Activated CD4-positive, alpha-beta T cell treated with anti-CD3 and anti-CD28 coated beads for 36 hours (primary cell): ENCODE measurements at regions not wholly inside any gene's neighbourhood (a gene's known extent, or its start where the extent isn't known, plus 50 kb on each side); places are given as distances from the start of the nearest gene placed in this dataset.

ENCODE experiments used
- ATAC-seq: fragments of 200-7000 bp; cut with Tn5 transposase; one replicate; pipeline ENCODE4 v1.10.0; 2021; ENCODE audit warnings: mild to moderate bottlenecking, moderate library complexity
- CTCF ChIA-PET: fragments of 350-600 bp; sonication (Branson Sonifier 250); formaldehyde crosslinking; loops from one replicate; lab custom pipeline; 2021; ENCODE audit warnings: antibody characterized with exemption; lab: Charles Lee
- POLR2A ChIA-PET: fragments of 350-600 bp; sonication (Branson Sonifier 250); formaldehyde crosslinking; loops from one replicate; lab custom pipeline; 2021; ENCODE audit warnings: antibody characterized with exemption, inconsistent platforms; lab: Charles Lee
- DNase-seq: peaks from one replicate; pipeline ENCODE4 v3.0.0-alpha.2; 2020
- H3K27ac Mint-ChIP-seq: one replicate; pipeline ENCODE4 v1.8.0; 2021; ENCODE audit warnings: mixed read lengths
- H3K27me3 Mint-ChIP-seq: one replicate; pipeline ENCODE4 v1.8.0; 2021; ENCODE audit warnings: mixed read lengths
- H3K36me3 Mint-ChIP-seq: one replicate; pipeline ENCODE4 v1.8.0; 2021; ENCODE audit warnings: low read depth, mixed read lengths
- H3K4me1 Mint-ChIP-seq: one replicate; pipeline ENCODE4 v1.8.0; 2021; ENCODE audit warnings: mixed read lengths
- H3K4me3 Mint-ChIP-seq: one replicate; pipeline ENCODE4 v1.8.0; 2021; ENCODE audit warnings: mild to moderate bottlenecking, moderate library complexity, mixed read lengths
- H3K9me3 Mint-ChIP-seq: one replicate; pipeline ENCODE4 v1.8.0; 2021; ENCODE audit warnings: low read depth, mixed read lengths
- intact Hi-C, 2 experiments: fragments of 100-400 bp; cut with DNase I in 1 of 2; cut with micrococcal nuclease in 1 of 2; formaldehyde crosslinking; loops; one replicate each; pipeline versions ENCODE4 v1.14.2 to v1.15.1; 2022 to 2024; cut with DNase I, micrococcal nuclease

DNA sequence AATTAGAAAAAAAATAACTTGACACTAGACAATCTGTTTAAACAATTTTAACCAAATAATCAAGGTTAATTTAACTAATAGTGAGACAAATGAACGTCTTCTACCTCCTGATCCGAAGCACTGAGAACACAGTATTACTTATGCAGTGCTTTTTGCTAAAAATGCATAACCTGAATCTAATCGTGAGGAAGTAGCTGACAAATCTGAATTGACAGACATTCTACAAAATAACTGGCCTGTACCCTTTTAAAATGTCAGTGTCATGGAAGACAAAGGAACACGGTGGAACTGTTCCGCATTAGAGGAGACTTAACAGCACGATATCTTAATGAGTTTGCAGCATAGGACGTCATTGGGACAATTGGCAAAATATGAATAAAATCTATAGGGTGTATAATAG, 631.2 kb upstream of the ZFP42 start:
- Mint-ChIP-seq H3K27me3 (no peaks in the 10 kb centered on the region), H3K9me3 (peaks cover 7% of the 10 kb centered on the region), H3K27ac (no peak overlapping the region), H3K4me3 (no peak overlapping the region), H3K36me3 (no peaks in the 10 kb centered on the region), H3K4me1 (no peaks in the 10 kb centered on the region)
- intact Hi-C loops = no loop called here
- CTCF ChIA-PET = no interaction called here
- ATAC-seq (no peak), DNase-seq (no peak)
- POLR2A ChIA-PET = no interaction called here

GRCh38 chr4:187364851-187365250, 630.7 kb upstream of the ZFP42 start:
- ATAC-seq (no peak), DNase-seq (no peak)
- Mint-ChIP-seq H3K27ac (no peak overlapping the region), H3K27me3 (no peaks in the 10 kb centered on the region), H3K9me3 (peaks cover 5% of the 10 kb centered on the region), H3K36me3 (no peaks in the 10 kb centered on the region), H3K4me1 (no peaks in the 10 kb centered on the region), H3K4me3 (no peak overlapping the region)
- ChIA-PET CTCF (no interaction called here), POLR2A (no interaction called here)
- intact Hi-C loops = no loop called here

- no peak overlapping the region for H3K4me3 Mint-ChIP-seq
- intact Hi-C loops = no loop called here
- no peak for DNase-seq
Measured at GRCh38 chr4:187366530-187366929, 629.0 kb upstream of the ZFP42 start.

GRCh38 chr4:187370918-187371317, 624.7 kb upstream of the ZFP42 start:
- H3K4me1 Mint-ChIP-seq = no peaks in the 10 kb centered on the region
- POLR2A ChIA-PET = no interaction called here
- CTCF ChIA-PET = interaction anchor here (0.6 to 0.8 kb wide), 2 partner anchors 12 to 1340 kb away, joined by 3 to 4 read pairs; no protein-coding TSS in a partner anchor
- intact Hi-C loops = no loop called here
- H3K9me3 Mint-ChIP-seq = peaks cover 7% of the 10 kb centered on the region
- ATAC-seq = no peak
- H3K36me3 Mint-ChIP-seq = no peaks in the 10 kb centered on the region
- H3K27me3 Mint-ChIP-seq = no peaks in the 10 kb centered on the region
- no peak overlapping the region for H3K27ac Mint-ChIP-seq
- no peak overlapping the region for H3K4me3 Mint-ChIP-seq
- DNase-seq = no peak

More at GRCh38 chr4:187366530-187366929, 629.0 kb upstream of the ZFP42 start:
- no peak for ATAC-seq
- CTCF ChIA-PET = no interaction called here
- peaks cover 5% of the 10 kb centered on the region for H3K9me3 Mint-ChIP-seq
- no peaks in the 10 kb centered on the region for H3K36me3 Mint-ChIP-seq
- POLR2A ChIA-PET = no interaction called here
- no peak overlapping the region for H3K27ac Mint-ChIP-seq
- H3K4me1 Mint-ChIP-seq = no peaks in the 10 kb centered on the region
- H3K27me3 Mint-ChIP-seq = no peaks in the 10 kb centered on the region

GRCh38 chr4:187378441-187378840, 617.1 kb upstream of the ZFP42 start:
- Mint-ChIP-seq H3K9me3 (peaks cover 23% of the 10 kb centered on the region), H3K4me3 (no peak overlapping the region), H3K27ac (no peak overlapping the region), H3K4me1 (no peaks in the 10 kb centered on the region), H3K36me3 (no peaks in the 10 kb centered on the region), H3K27me3 (no peaks in the 10 kb centered on the region)
- ChIA-PET CTCF (no interaction called here), POLR2A (no interaction called here)
- intact Hi-C loops = no loop called here
- ATAC-seq (no peak), DNase-seq (no peak)

DNA sequence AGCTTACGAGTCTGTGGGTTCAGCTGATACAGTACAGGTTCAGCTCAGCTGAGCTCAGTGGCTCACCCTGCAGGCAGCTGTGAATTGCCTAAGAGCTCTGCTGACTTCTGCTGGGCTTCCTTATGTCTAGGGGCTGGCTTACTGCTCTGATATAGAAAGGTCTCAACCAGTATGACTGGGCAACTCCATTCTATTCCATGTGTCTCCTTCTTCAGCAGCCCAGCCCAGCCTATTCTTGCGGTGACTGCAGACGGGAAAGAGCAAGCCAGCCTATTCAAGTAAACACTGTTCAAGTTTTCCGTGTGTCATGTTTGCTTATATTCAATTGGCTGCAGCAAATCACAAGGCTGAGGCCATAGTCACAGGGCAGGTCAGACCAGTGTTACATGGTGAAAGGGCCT, 615.4 kb upstream of the ZFP42 start:
- H3K27me3 Mint-ChIP-seq = no peaks in the 10 kb centered on the region
- H3K4me3 Mint-ChIP-seq = no peak overlapping the region
- no peaks in the 10 kb centered on the region for H3K4me1 Mint-ChIP-seq
- POLR2A ChIA-PET = no interaction called here
- H3K9me3 Mint-ChIP-seq = peaks cover 22% of the 10 kb centered on the region
- CTCF ChIA-PET = no interaction called here
- intact Hi-C loops = no loop called here
- H3K27ac Mint-ChIP-seq = no peak overlapping the region
- ATAC-seq (no peak), DNase-seq (no peak)
- H3K36me3 Mint-ChIP-seq = no peaks in the 10 kb centered on the region

DNA sequence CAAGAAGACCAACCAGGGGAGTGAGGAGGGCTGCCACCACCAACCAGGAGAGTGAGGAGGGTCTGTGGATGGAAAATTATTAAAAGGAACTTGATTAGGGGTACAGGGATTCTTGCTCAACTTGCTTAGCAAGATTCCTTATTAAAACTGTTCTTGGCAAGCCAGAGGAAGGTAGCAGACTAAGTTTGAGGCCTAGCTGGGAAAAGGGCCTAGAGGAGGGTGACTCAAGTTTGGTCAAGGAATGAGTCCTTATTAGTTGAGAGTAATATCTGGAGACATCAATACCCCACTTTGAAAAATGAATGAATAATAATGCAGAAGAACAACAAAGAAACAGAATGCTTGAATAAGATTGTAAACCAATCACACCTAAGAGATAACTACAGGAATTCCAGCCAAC, 612.4 kb upstream of the ZFP42 start:
- POLR2A ChIA-PET = no interaction called here
- Mint-ChIP-seq H3K4me1 (no peaks in the 10 kb centered on the region), H3K9me3 (peaks cover 22% of the 10 kb centered on the region), H3K27ac (no peak overlapping the region), H3K27me3 (no peaks in the 10 kb centered on the region), H3K36me3 (no peaks in the 10 kb centered on the region), H3K4me3 (no peak overlapping the region)
- intact Hi-C loops = no loop called here
- DNase-seq = no peak
- no peak for ATAC-seq
- CTCF ChIA-PET = no interaction called here

DNA sequence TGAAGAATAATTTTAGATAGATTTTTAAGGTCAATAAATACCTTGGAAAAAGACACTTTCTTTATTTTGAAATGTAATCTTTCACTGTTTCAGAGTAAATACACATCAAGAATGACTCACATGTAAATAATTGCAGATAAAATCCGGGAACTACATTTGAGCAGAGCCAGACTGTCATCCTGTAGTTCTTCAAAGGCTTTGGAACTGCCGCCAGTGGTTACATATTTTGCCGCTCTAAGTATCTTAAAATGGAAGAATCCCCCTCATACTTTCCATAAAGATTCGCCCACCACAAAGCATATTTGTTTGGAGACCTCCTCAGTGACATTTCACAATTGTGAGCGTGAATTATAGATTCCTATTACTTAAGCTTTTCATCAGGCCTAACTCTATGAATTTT, 607.8 kb upstream of the ZFP42 start:
- H3K4me1 Mint-ChIP-seq = no peaks in the 10 kb centered on the region
- ChIA-PET POLR2A (no interaction called here), CTCF (no interaction called here)
- H3K27me3 Mint-ChIP-seq = no peaks in the 10 kb centered on the region
- no peak for ATAC-seq
- H3K27ac Mint-ChIP-seq = no peak overlapping the region
- no peaks in the 10 kb centered on the region for H3K36me3 Mint-ChIP-seq
- intact Hi-C loops = no loop called here
- no peak overlapping the region for H3K4me3 Mint-ChIP-seq
- DNase-seq = no peak
- H3K9me3 Mint-ChIP-seq = peaks cover 15% of the 10 kb centered on the region

DNA sequence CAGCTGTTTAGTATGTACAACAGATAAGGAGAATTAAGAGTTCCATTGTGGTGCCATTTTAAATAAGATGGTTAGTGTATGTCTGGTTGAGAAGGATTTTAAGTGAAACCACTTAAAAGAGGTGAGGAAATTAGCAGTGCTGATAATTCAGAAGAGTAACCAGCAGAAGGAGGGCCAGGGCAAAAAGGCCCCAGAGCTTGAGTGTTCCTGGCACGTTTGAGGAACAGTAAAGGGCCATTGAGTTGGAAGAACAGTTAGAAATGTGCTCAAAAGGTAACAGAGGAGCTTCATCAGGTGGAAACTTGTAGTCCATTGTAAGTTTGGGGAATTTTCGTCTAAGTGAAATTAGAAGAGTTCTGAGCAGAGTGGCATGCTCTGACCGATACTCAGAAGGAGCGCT, 606.2 kb upstream of the ZFP42 start:
- H3K27me3 Mint-ChIP-seq = no peaks in the 10 kb centered on the region
- intact Hi-C loops = no loop called here
- ChIA-PET POLR2A (no interaction called here), CTCF (no interaction called here)
- ATAC-seq (no peak), DNase-seq (no peak)
- no peak overlapping the region for H3K4me3 Mint-ChIP-seq
- no peaks in the 10 kb centered on the region for H3K4me1 Mint-ChIP-seq
- no peaks in the 10 kb centered on the region for H3K36me3 Mint-ChIP-seq
- H3K27ac Mint-ChIP-seq = no peak overlapping the region
- H3K9me3 Mint-ChIP-seq = peaks cover 13% of the 10 kb centered on the region

DNA sequence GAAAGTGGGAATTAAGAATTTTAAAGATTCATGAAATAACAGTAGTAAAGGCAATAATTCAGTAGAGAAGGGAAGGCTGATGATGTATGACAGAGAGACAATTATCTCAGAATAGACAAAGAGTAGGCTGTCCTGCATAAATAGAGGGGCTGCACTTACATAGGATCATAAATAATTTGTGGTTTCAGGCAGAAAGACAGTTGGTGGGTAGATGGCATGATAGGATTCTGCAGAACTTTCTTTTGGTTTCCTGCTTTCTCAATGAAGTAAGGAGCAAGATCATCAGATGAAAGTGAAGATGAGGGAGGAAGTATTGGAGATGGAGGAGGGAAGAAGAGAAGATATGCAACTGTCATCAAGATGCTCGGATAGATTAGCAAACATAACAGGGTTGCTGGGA, 604.9 kb upstream of the ZFP42 start:
- no peaks in the 10 kb centered on the region for H3K36me3 Mint-ChIP-seq
- H3K4me1 Mint-ChIP-seq = no peaks in the 10 kb centered on the region
- no peaks in the 10 kb centered on the region for H3K27me3 Mint-ChIP-seq
- no peak overlapping the region for H3K4me3 Mint-ChIP-seq
- intact Hi-C loops = no loop called here
- DNase-seq (no peak), ATAC-seq (no peak)
- H3K9me3 Mint-ChIP-seq = peaks cover 14% of the 10 kb centered on the region
- H3K27ac Mint-ChIP-seq = no peak overlapping the region
- ChIA-PET POLR2A (no interaction called here), CTCF (no interaction called here)

- POLR2A ChIA-PET = no interaction called here
- no peaks in the 10 kb centered on the region for H3K36me3 Mint-ChIP-seq
Measured at GRCh38 chr4:187393531-187394344, 601.8 kb upstream of the ZFP42 start.

DNA sequence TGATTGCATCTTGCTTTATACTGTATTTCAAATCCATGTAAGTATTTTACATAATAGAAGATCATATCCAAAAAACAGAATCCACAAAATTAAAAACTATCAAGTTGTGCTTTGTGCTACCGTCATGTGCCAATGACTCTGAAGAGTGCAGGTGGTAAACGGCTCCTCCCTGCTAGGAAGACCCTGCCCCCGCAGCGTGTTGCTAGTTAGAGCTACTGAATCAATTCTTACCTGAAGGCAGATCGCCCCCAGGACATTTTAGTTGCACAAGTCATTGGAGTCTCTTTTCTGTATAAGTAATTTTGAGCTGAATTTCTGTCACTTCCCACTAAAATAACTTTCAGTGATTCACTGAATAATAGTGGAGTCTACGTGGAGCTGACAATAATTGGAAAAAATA, 599.5 kb upstream of the ZFP42 start:
- Mint-ChIP-seq H3K4me1 (no peaks in the 10 kb centered on the region), H3K9me3 (peaks cover 11% of the 10 kb centered on the region), H3K4me3 (no peak overlapping the region), H3K36me3 (no peaks in the 10 kb centered on the region), H3K27ac (no peak overlapping the region), H3K27me3 (no peaks in the 10 kb centered on the region)
- ATAC-seq (no peak), DNase-seq (no peak)
- intact Hi-C loops = no loop called here
- POLR2A ChIA-PET = no interaction called here
- CTCF ChIA-PET = interaction anchor here (0.7 kb wide), 1 partner anchor 1420 kb away, joined by 3 read pairs; no protein-coding TSS in a partner anchor

More at GRCh38 chr4:187393531-187394344, 601.8 kb upstream of the ZFP42 start:
- DNase-seq (no peak), ATAC-seq (no peak)
- no peak overlapping the region for H3K27ac Mint-ChIP-seq
- intact Hi-C loops = no loop called here
- no peaks in the 10 kb centered on the region for H3K4me1 Mint-ChIP-seq
- CTCF ChIA-PET = no interaction called here
- H3K4me3 Mint-ChIP-seq = no peak overlapping the region
- H3K9me3 Mint-ChIP-seq = peaks cover 4% of the 10 kb centered on the region
- no peaks in the 10 kb centered on the region for H3K27me3 Mint-ChIP-seq
